Ovary (tissue), 3 donors: ENCODE measurements at regions not wholly inside any gene's neighbourhood (a gene's known extent, or its start where the extent isn't known, plus 50 kb on each side); places are given as distances from the start of the nearest gene placed in this dataset.

Experiments used
- POLR2A ChIP-seq: fragments of 450-650 bp; IDR thresholded peaks from one replicate; pipeline ENCODE4 v1.6.1; 2017; ENCODE audit warnings: antibody characterized with exemption, mild to moderate bottlenecking, moderate library complexity
- TF ChIP-seq, protein P1 (sequence below), 3 donors: fragments of 450-650 bp in 2 of 3; fragments of 200-600 bp in 1 of 3; IDR thresholded peaks; one replicate each; pipeline versions ENCODE4 v1.5.1 to v1.8.0; 2016 to 2022; ENCODE audit warnings: antibody characterized with exemption in 3 of 3, mild to moderate bottlenecking in 1 of 3
- donor health status: DM: no; HTN: no; CAD: no.

GRCh38 chr7:85489498-85489897 is 302.6 kb upstream of the SEMA3D start:
- TF ChIP-seq, protein P1, sequence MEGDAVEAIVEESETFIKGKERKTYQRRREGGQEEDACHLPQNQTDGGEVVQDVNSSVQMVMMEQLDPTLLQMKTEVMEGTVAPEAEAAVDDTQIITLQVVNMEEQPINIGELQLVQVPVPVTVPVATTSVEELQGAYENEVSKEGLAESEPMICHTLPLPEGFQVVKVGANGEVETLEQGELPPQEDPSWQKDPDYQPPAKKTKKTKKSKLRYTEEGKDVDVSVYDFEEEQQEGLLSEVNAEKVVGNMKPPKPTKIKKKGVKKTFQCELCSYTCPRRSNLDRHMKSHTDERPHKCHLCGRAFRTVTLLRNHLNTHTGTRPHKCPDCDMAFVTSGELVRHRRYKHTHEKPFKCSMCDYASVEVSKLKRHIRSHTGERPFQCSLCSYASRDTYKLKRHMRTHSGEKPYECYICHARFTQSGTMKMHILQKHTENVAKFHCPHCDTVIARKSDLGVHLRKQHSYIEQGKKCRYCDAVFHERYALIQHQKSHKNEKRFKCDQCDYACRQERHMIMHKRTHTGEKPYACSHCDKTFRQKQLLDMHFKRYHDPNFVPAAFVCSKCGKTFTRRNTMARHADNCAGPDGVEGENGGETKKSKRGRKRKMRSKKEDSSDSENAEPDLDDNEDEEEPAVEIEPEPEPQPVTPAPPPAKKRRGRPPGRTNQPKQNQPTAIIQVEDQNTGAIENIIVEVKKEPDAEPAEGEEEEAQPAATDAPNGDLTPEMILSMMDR (IDR thresholded peaks at IDR 0.05), result no peak
- no peak for TF ChIP-seq POLR2A
